WTC11 (cell line): ENCODE measurements at regions not wholly inside any gene's neighbourhood (a gene's known extent, or its start where the extent isn't known, plus 50 kb on each side); places are given as distances from the start of the nearest gene placed in this dataset.
"Not testable (repeated sequence)": the region's sequence is repeated elsewhere in the genome, so short reads cannot be mapped to it uniquely, and the experiment has no call there.

Experiments used
- ATAC-seq: fragments of 200-7000 bp; cut with Tn5 transposase; 2 replicates; pipeline ENCODE4 v1.10.0; 2021; ENCODE audit warnings: mild to moderate bottlenecking, moderate library complexity
- CTCF ChIA-PET: fragments of 300-600 bp; sonication (Branson Sonifier 250); formaldehyde crosslinking; loops from one replicate; lab custom pipeline; 2021; ENCODE audit warnings: antibody characterized with exemption; lab: Charles Lee
- POLR2A ChIA-PET: fragments of 350-600 bp; sonication (Branson Sonifier 250); formaldehyde crosslinking; loops from one replicate; lab custom pipeline; 2021; ENCODE audit warnings: antibody characterized with exemption; lab: Charles Lee
- DNase-seq: peaks from one replicate; pipeline ENCODE4 v3.0.0; 2021; ENCODE audit warnings: low spot score
- H3K27ac Mint-ChIP-seq: 2 replicates; pipeline ENCODE4 v1.8.0; 2021; ENCODE audit warnings: mixed read lengths
- H3K27me3 Mint-ChIP-seq: 2 replicates; pipeline ENCODE4 v1.8.0; 2021; ENCODE audit warnings: low read depth, mild to moderate bottlenecking, moderate library complexity, mixed read lengths
- H3K36me3 Mint-ChIP-seq: 2 replicates; pipeline ENCODE4 v1.8.0; 2021; ENCODE audit warnings: mixed read lengths
- H3K4me1 Mint-ChIP-seq: 2 replicates; pipeline ENCODE4 v1.8.0; 2022; ENCODE audit warnings: mixed read lengths
- H3K4me3 Mint-ChIP-seq: 2 replicates; pipeline ENCODE4 v1.8.0; 2021; ENCODE audit warnings: mild to moderate bottlenecking, moderate library complexity, mixed read lengths
- H3K9me3 Mint-ChIP-seq: 2 replicates; pipeline ENCODE4 v1.8.0; 2021; ENCODE audit warnings: mixed read lengths
- ARID4B ChIP-seq: sonication (generic); formaldehyde crosslinking; IDR thresholded peaks from 2 replicates; pipeline ENCODE4 v1.8.0; 2023; ENCODE audit warnings: missing genetic modification reagents, mild to moderate bottlenecking, borderline replicate concordance
- E2F4 ChIP-seq: sonication (generic); formaldehyde crosslinking; IDR thresholded peaks from 2 replicates; pipeline ENCODE4 v1.8.1; 2022; ENCODE audit warnings: low read depth, mild to moderate bottlenecking, moderate library complexity, missing genetic modification reagents, borderline replicate concordance
- ELF4 ChIP-seq: sonication (generic); formaldehyde crosslinking; IDR thresholded peaks from 2 replicates; pipeline ENCODE4 v1.8.1; 2022; ENCODE audit warnings: low read depth, mild to moderate bottlenecking, moderate library complexity, missing genetic modification reagents
- ESRRA ChIP-seq: sonication (generic); formaldehyde crosslinking; IDR thresholded peaks from 2 replicates; pipeline ENCODE4 v1.8.1; 2022; ENCODE audit warnings: mild to moderate bottlenecking, missing genetic modification reagents, borderline replicate concordance
- FOXJ3 ChIP-seq: sonication (generic); formaldehyde crosslinking; IDR thresholded peaks from 2 replicates; pipeline ENCODE4 v1.9.0; 2021; ENCODE audit warnings: missing genetic modification reagents, mild to moderate bottlenecking, borderline replicate concordance
- NFE2L1 ChIP-seq: sonication (generic); formaldehyde crosslinking; IDR thresholded peaks from 2 replicates; pipeline ENCODE4 v1.8.1; 2023; ENCODE audit warnings: missing genetic modification reagents
- NR1H2 ChIP-seq: sonication (generic); formaldehyde crosslinking; IDR thresholded peaks from 2 replicates; pipeline ENCODE4 v1.9.0; 2021; ENCODE audit warnings: mild to moderate bottlenecking, moderate library complexity, missing genetic modification reagents
- PREB ChIP-seq: sonication (generic); formaldehyde crosslinking; IDR thresholded peaks from 2 replicates; pipeline ENCODE4 v1.8.1; 2022; ENCODE audit warnings: mild to moderate bottlenecking, missing genetic modification reagents, moderate library complexity, borderline replicate concordance
- RORB ChIP-seq: fragments of 250-450 bp; sonication (Bioruptor Pico); IDR thresholded peaks from 2 replicates; pipeline ENCODE4 v1.9.0; 2021; ENCODE audit warnings: mild to moderate bottlenecking
- SP1 ChIP-seq: sonication (generic); formaldehyde crosslinking; conservative IDR thresholded peaks from 2 replicates; pipeline ENCODE4 v1.8.1; 2022; ENCODE audit warnings: missing genetic modification reagents
- STAT6 ChIP-seq: sonication (generic); formaldehyde crosslinking; conservative IDR thresholded peaks from 2 replicates; pipeline ENCODE4 v1.8.1; 2023; ENCODE audit warnings: mild to moderate bottlenecking, low read depth, missing genetic modification reagents, moderate library complexity
- TCF7 ChIP-seq: sonication (generic); formaldehyde crosslinking; IDR thresholded peaks from 2 replicates; pipeline ENCODE4 v1.8.0; 2022; ENCODE audit warnings: mild to moderate bottlenecking, low read depth, missing genetic modification reagents, moderate library complexity
- ZNF425 ChIP-seq: fragments of 250-450 bp; sonication (Bioruptor Pico); conservative IDR thresholded peaks from 2 replicates; pipeline ENCODE4 v1.9.0; 2021; ENCODE audit warnings: mild to moderate bottlenecking
- ZNF671 ChIP-seq: fragments of 250-450 bp; sonication (Bioruptor Pico); IDR thresholded peaks from 2 replicates; pipeline ENCODE4 v1.8.0; 2021; ENCODE audit warnings: mild to moderate bottlenecking
- TF ChIP-seq, protein P1 (sequence below): sonication (generic); formaldehyde crosslinking; IDR thresholded peaks from 2 replicates; pipeline ENCODE4 v1.8.0; 2022; ENCODE audit warnings: mild to moderate bottlenecking, missing genetic modification reagents
- TF ChIP-seq, protein P2 (sequence below): fragments of 250-450 bp; sonication (Bioruptor Pico); IDR thresholded peaks from 2 replicates; pipeline ENCODE4 v1.9.0; 2021; ENCODE audit warnings: mild to moderate bottlenecking

- H3K4me3 Mint-ChIP-seq, H3K4me1 Mint-ChIP-seq, POLR2A ChIA-PET, CTCF ChIA-PET, H3K36me3 Mint-ChIP-seq, H3K27ac Mint-ChIP-seq, H3K27me3 Mint-ChIP-seq, DNase-seq, ATAC-seq, H3K9me3 Mint-ChIP-seq: not testable (repeated sequence)
Measured at GRCh38 chr2:113366821-113367220, 70.7 kb upstream of the ZNG1B start.

- H3K27me3 Mint-ChIP-seq, H3K36me3 Mint-ChIP-seq, DNase-seq, H3K4me1 Mint-ChIP-seq, ATAC-seq, POLR2A ChIA-PET, H3K4me3 Mint-ChIP-seq, H3K27ac Mint-ChIP-seq, H3K9me3 Mint-ChIP-seq: not testable (repeated sequence)
- CTCF ChIA-PET: interaction anchor here (1.1 to 1.5 kb wide), 2 partner anchors 117 to 162 kb away, joined by 3 to 5 read pairs; no protein-coding TSS in a partner anchor
Measured at GRCh38 chr2:113365791-113366190, 71.7 kb upstream of the ZNG1B start.

- H3K4me3 Mint-ChIP-seq, H3K27ac Mint-ChIP-seq, H3K36me3 Mint-ChIP-seq, H3K27me3 Mint-ChIP-seq, H3K4me1 Mint-ChIP-seq, DNase-seq, ATAC-seq, POLR2A ChIA-PET, H3K9me3 Mint-ChIP-seq: not testable (repeated sequence)
- CTCF ChIA-PET: interaction anchor here (1.1 to 1.5 kb wide), 2 partner anchors 116 to 161 kb away, joined by 3 to 5 read pairs; no protein-coding TSS in a partner anchor
Measured at GRCh38 chr2:113365290-113365689, 72.2 kb upstream of the ZNG1B start.

GRCh38 chr2:113361051-113361450, 76.4 kb upstream of the ZNG1B start:
- Mint-ChIP-seq H3K4me1 (peaks cover 3% of the 10 kb centered on the region; the same call in 1 of the 2 replicates), H3K4me3 (no peak overlapping the region), H3K27ac (no peak overlapping the region), H3K27me3 (no peaks in the 10 kb centered on the region), H3K36me3 (no peaks in the 10 kb centered on the region), H3K9me3 (no peaks in the 10 kb centered on the region)
- ATAC-seq (no peak), DNase-seq (no peak)
- ChIA-PET POLR2A (no interaction called here), CTCF (no interaction called here)
- TF ChIP-seq, protein P1, sequence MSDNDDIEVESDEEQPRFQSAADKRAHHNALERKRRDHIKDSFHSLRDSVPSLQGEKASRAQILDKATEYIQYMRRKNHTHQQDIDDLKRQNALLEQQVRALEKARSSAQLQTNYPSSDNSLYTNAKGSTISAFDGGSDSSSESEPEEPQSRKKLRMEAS (CRISPR knock-in tag): no peak
- TF ChIP-seq ARID4B: no peak
- no peak for TF ChIP-seq ZNF671 (CRISPR knock-in tag)
- no peak for TF ChIP-seq STAT6 (CRISPR knock-in tag)
- no peak for TF ChIP-seq RORB
- no peak for TF ChIP-seq FOXJ3 (CRISPR knock-in tag)
- TF ChIP-seq NFE2L1 (CRISPR knock-in tag): no peak
- no peak for TF ChIP-seq TCF7 (CRISPR knock-in tag)
- no peak for TF ChIP-seq SP1 (CRISPR knock-in tag)
- TF ChIP-seq NR1H2 (CRISPR knock-in tag): no peak
- no peak for TF ChIP-seq E2F4 (CRISPR knock-in tag)
- TF ChIP-seq ZNF425: no peak
- TF ChIP-seq, protein P2, sequence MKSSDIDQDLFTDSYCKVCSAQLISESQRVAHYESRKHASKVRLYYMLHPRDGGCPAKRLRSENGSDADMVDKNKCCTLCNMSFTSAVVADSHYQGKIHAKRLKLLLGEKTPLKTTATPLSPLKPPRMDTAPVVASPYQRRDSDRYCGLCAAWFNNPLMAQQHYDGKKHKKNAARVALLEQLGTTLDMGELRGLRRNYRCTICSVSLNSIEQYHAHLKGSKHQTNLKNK (CRISPR knock-in tag): no peak
- TF ChIP-seq ELF4 (CRISPR knock-in tag): no peak
- TF ChIP-seq PREB (CRISPR knock-in tag): no peak
- no peak for TF ChIP-seq ESRRA (CRISPR knock-in tag)
